SU-DHL-6 (cell line): ENCODE measurements at regions not wholly inside any gene's neighbourhood (a gene's known extent, or its start where the extent isn't known, plus 50 kb on each side); places are given as distances from the start of the nearest gene placed in this dataset.

Experiments
- H2AFZ ChIP-seq: fragments of 200-600 bp; sonication (generic); 2 replicates; pipeline ENCODE4 v1.6.1; 2014; ENCODE audit warnings: low read depth, mild to moderate bottlenecking, moderate library complexity, mixed read lengths, antibody characterized with exemption, low read length; ENCODE audit not compliant: severe bottlenecking
- H3F3A ChIP-seq: fragments of 200-600 bp; shearing (Covaris generic); 2 replicates; pipeline ENCODE4 v1.6.0; 2016; ENCODE audit warnings: antibody characterized with exemption, mild to moderate bottlenecking; ENCODE audit not compliant: insufficient read depth
- H3K27ac ChIP-seq: fragments of 200-600 bp; sonication (generic); 2 replicates; pipeline ENCODE4 v1.5.1; 2016; ENCODE audit warnings: low read depth, mild to moderate bottlenecking, low read length, moderate library complexity, mixed read lengths
- H3K27me3 ChIP-seq: fragments of 200-600 bp; sonication (generic), shearing (Covaris generic); 2 replicates; pipeline ENCODE4 v1.6.0; 2014; ENCODE audit warnings: mild to moderate bottlenecking, low read length
- H3K36me3 ChIP-seq: fragments of 200-600 bp; sonication (generic); 2 replicates; pipeline ENCODE4 v1.6.1; 2014; ENCODE audit warnings: mild to moderate bottlenecking, low read length, mixed read lengths
- H3K4me2 ChIP-seq: fragments of 300-600, 200-600 bp; shearing (Covaris generic), sonication (generic); 2 replicates; pipeline ENCODE4 v1.6.0; 2014; ENCODE audit warnings: low read length, low read depth, mild to moderate bottlenecking; ENCODE audit not compliant: poor library complexity, severe bottlenecking
- H3K4me3 ChIP-seq: fragments of 200-600 bp; sonication (generic); 2 replicates; pipeline ENCODE4 v1.5.1; 2014; ENCODE audit warnings: antibody characterized with exemption, low read length, mild to moderate bottlenecking, mixed read lengths; ENCODE audit not compliant: insufficient read depth, poor library complexity, severe bottlenecking
- H3K79me2 ChIP-seq: fragments of 200-600 bp; sonication (generic); 2 replicates; pipeline ENCODE4 v1.6.1; 2014; ENCODE audit warnings: mild to moderate bottlenecking, low read length, moderate library complexity; ENCODE audit not compliant: insufficient read depth
- H3K9ac ChIP-seq: fragments of 200-600 bp; sonication (generic); 2 replicates; pipeline ENCODE4 v1.7.0; 2014; ENCODE audit warnings: mild to moderate bottlenecking, low read length
- H3K9me2 ChIP-seq: fragments of 200-600 bp; sonication (generic); replicated peaks from 2 replicates; pipeline ENCODE4 v1.6.1; 2014; ENCODE audit warnings: low read length; ENCODE audit not compliant: insufficient read depth
- H3K9me3 ChIP-seq: fragments of 200-600 bp; sonication (generic); 2 replicates; pipeline ENCODE4 v1.6.1; 2014; ENCODE audit warnings: low read length, mixed read lengths; ENCODE audit not compliant: insufficient read depth
- H4K20me1 ChIP-seq: fragments of 200-600 bp; sonication (generic); 2 replicates; pipeline ENCODE4 v1.6.1; 2014; ENCODE audit warnings: low read depth, mild to moderate bottlenecking, antibody characterized with exemption, low read length, moderate library complexity, mixed read lengths
- EZH2phosphoT487 ChIP-seq: fragments of 200-600 bp; sonication (generic), shearing (Covaris generic); conservative IDR thresholded peaks from 2 replicates; pipeline ENCODE4 v1.6.1; 2018; ENCODE audit warnings: mild to moderate bottlenecking, antibody characterized with exemption, low read length, moderate library complexity, mixed read lengths
- TF ChIP-seq, protein P1 (sequence below): fragments of 200-600 bp; sonication (generic); IDR thresholded peaks from one replicate; pipeline ENCODE4 v1.5.1; 2017; ENCODE audit warnings: antibody characterized with exemption, mild to moderate bottlenecking, low read length, moderate library complexity; ENCODE audit not compliant: insufficient read depth, poor library complexity, severe bottlenecking

DNA sequence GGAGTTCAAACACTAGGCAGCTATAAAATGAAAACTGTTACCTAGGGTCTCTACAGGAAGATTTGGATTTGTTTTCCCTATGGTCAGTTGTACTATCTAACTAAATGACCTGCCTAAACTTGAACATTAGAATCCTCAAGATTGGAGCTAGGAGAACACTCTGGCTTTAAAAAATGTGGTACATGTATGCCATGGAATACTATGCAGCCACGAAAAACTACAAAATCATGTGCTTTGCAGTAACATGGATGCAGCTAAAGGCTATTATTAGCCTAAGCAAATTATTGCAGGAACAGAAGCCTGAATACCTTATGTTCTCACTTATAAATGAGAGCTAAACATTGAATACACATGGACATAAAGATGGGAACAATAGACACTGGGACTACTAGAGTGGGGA, 87.1 kb upstream of the MAGI2 start:
- Histone ChIP-seq H3K4me3 (no peak overlapping the region), H3K4me2 (no peak overlapping the region), H3F3A (no peaks in the 10 kb centered on the region), H3K27me3 (no peaks in the 10 kb centered on the region), H3K9me3 (no peaks in the 10 kb centered on the region), H2AFZ (no peak overlapping the region), H3K9ac (no peak overlapping the region), H3K36me3 (no peaks in the 10 kb centered on the region), H3K9me2 (no peaks in the 10 kb centered on the region), H3K79me2 (no peaks in the 10 kb centered on the region), H3K27ac (no peak overlapping the region), H4K20me1 (no peaks in the 10 kb centered on the region)
- TF ChIP-seq EZH2phosphoT487, result no peak
- TF ChIP-seq, protein P1, sequence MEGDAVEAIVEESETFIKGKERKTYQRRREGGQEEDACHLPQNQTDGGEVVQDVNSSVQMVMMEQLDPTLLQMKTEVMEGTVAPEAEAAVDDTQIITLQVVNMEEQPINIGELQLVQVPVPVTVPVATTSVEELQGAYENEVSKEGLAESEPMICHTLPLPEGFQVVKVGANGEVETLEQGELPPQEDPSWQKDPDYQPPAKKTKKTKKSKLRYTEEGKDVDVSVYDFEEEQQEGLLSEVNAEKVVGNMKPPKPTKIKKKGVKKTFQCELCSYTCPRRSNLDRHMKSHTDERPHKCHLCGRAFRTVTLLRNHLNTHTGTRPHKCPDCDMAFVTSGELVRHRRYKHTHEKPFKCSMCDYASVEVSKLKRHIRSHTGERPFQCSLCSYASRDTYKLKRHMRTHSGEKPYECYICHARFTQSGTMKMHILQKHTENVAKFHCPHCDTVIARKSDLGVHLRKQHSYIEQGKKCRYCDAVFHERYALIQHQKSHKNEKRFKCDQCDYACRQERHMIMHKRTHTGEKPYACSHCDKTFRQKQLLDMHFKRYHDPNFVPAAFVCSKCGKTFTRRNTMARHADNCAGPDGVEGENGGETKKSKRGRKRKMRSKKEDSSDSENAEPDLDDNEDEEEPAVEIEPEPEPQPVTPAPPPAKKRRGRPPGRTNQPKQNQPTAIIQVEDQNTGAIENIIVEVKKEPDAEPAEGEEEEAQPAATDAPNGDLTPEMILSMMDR, result no peak

DNA sequence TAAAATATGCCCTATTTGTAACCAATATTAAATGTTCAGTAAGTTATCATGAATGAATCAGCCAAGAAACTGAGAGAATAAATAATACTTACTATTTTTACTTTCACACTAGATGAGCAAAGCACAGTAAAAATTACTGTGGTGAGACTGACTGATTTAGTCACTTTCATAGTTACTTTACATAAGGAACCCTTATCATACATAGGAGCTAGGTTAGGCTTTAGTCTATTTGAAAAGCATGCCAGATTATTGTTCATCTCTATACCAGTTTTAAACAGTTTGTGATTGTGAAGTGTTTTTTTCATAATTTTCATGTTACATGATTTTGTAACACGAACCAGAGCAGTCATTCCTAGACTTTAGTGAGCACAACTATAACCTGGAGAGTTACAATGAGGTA, 80.7 kb upstream of the MAGI2 start:
- Histone ChIP-seq H3K9me2 (no peaks in the 10 kb centered on the region), H3K4me2 (no peak overlapping the region), H2AFZ (no peak overlapping the region), H4K20me1 (no peaks in the 10 kb centered on the region), H3K79me2 (no peaks in the 10 kb centered on the region), H3F3A (no peaks in the 10 kb centered on the region), H3K27ac (no peak overlapping the region), H3K4me3 (no peak overlapping the region), H3K27me3 (no peaks in the 10 kb centered on the region), H3K36me3 (no peaks in the 10 kb centered on the region), H3K9me3 (no peaks in the 10 kb centered on the region), H3K9ac (no peak overlapping the region)
- no peak for TF ChIP-seq EZH2phosphoT487
- TF ChIP-seq, protein P1, result no peak

DNA sequence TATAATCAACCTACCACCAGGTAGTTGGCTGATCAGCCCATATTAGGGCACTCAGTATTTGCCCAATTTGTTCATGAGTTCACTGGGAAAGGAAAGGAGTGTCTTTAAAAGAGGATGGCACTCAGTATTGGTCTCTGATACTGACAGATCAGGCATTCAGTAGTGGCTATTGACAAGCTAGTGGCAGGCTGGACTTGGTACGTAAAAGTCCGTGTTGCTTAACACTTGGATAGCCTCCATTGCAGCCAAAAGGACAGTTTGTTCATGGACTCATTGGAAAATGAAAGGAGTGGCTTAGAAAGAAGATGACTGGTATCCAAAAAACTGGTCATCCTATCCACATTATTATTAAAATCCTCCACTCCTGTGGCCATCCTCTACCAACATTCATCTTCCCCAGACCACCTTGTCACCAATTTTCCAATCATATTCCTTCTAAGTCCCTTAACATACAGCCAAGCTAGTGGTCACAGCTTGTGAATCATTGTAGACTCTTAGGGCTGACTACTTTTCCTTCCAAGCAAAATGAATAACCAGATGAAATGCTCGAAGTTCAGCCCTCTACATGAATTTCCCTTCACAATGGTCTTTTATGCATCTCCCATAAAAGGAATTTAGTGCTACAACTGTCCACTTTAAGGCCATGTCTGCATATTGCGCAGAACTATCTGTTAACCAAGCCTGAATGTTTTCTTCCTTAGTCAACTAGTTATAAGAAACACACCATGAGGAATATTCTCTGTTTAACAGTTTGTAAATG, 78.6 kb upstream of the MAGI2 start:
- Histone ChIP-seq H3K9ac (no peak overlapping the region), H3K9me3 (no peaks in the 10 kb centered on the region), H3K79me2 (no peaks in the 10 kb centered on the region), H2AFZ (no peak overlapping the region), H3F3A (no peaks in the 10 kb centered on the region), H3K27ac (no peak overlapping the region), H3K4me2 (no peak overlapping the region), H3K4me3 (no peak overlapping the region), H3K9me2 (no peaks in the 10 kb centered on the region), H4K20me1 (no peaks in the 10 kb centered on the region), H3K27me3 (no peaks in the 10 kb centered on the region), H3K36me3 (no peaks in the 10 kb centered on the region)
- TF ChIP-seq, protein P1, result no peak
